ENCODE measurements at regions not wholly inside any gene's neighbourhood (a gene's known extent, or its start where the extent isn't known, plus 50 kb on each side); places are given as distances from the start of the nearest gene placed in this dataset.

DNA sequence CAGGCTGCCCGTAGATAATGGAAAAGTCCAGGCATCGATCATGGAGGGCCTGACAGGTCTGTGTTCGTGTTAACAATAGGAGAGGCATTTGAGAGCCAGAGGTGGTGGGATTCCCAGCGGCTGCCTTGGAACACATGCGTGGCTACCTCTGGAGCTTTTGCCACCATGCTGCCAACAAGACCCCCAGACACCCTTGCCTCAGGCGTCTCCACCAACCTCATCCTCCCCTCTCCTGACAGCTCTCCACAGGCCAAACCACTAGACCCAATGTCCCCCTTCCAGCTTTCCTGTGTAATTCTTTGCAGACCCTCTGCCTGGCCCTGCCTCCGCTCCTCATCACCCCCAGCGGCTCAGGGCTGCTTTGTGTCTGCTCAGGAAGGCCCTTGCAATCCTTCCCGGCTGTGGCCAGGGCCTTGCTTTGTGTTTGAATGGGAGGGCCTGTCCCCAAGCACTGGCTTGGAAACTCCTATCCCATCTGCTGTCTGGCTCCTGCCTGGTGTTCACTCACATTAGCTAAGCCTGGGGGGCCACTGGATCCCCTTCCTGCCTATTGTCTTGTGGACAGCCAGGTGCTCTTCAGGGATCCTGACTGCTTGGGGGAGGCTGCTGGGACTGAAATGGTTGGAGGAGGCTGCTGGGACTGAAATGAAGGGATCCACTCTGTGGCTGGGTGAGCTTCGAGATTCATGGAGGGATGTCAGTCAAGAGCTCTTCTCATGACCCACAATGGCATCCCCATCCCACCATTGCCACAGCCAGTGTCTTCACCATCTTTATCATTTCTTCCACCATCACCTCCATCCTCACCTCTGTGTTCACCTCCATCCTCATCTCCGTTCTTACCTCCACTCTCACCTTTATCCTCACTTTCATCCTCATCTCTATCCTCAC lies 60.8 kb upstream of the ELN start:
- H3K4me3 Mint-ChIP-seq (ENCODE audit: unreplicated experiment): no peak overlapping the region
- H3K9me3 Mint-ChIP-seq (ENCODE audit: unreplicated experiment): peaks cover 27% of the 10 kb centered on the region
- CTCF ChIA-PET: interaction anchor here (0.6 kb wide), 1 partner anchor 80 kb away, joined by 3 read pairs; no protein-coding TSS in a partner anchor

DNA sequence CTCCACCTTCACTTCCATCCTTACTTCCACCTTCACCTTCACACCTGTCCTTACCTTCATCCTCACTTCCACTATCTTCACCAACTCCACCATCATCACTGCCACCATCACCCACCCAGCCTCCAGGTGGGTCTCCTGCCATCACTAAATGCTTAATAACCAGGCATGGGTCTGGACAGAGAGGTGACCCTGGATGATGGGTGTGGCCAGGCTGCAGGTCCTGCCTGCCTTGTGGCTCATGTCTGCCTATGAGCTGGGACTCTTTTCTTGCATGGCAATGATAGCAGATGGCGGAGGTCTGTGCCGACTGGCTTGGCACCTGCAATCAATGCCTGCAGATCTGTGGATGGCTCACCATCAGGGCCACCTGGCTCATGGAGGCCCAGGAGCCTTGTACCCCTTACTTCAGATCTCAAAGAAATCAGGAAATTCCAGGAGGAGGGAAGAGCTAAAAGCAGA lies 60.1 kb upstream of the ELN start:
- H3K27me3 Mint-ChIP-seq (ENCODE audit: insufficient read depth, unreplicated experiment): peaks cover 14% of the 10 kb centered on the region
- ChIA-PET POLR2A (no interaction called here), CTCF (no interaction called here)
- peaks cover 27% of the 10 kb centered on the region for H3K9me3 Mint-ChIP-seq (ENCODE audit: unreplicated experiment)
- no peak for TF ChIP-seq CTCF (IDR thresholded peaks at IDR 0.05; ENCODE audit: unreplicated experiment)
- no peak for DNase-seq (ENCODE audit: unreplicated experiment)
- no peaks in the 10 kb centered on the region for H3K4me1 Mint-ChIP-seq (ENCODE audit: insufficient read depth, unreplicated experiment)
- no TSS peak for BruUV-seq (replicated peaks)
- intact Hi-C loops (cut with micrococcal nuclease): no loop called here
- H3K27ac Mint-ChIP-seq (ENCODE audit: low read depth, unreplicated experiment): no peak overlapping the region
- H3K36me3 Mint-ChIP-seq (ENCODE audit: insufficient read depth, unreplicated experiment): no peaks in the 10 kb centered on the region
- H3K4me3 Mint-ChIP-seq (ENCODE audit: unreplicated experiment): no peak overlapping the region

More for the DNA sequence above, 60.8 kb upstream of the ELN start:
- no peaks in the 10 kb centered on the region for H3K4me1 Mint-ChIP-seq (ENCODE audit: insufficient read depth, unreplicated experiment)
- BruUV-seq (replicated peaks): no TSS peak
- no peak for TF ChIP-seq CTCF (IDR thresholded peaks at IDR 0.05; ENCODE audit: unreplicated experiment)
- no peaks in the 10 kb centered on the region for H3K36me3 Mint-ChIP-seq (ENCODE audit: insufficient read depth, unreplicated experiment)
- DNase-seq (ENCODE audit: unreplicated experiment): no peak
- H3K27ac Mint-ChIP-seq (ENCODE audit: low read depth, unreplicated experiment): no peak overlapping the region
- intact Hi-C loops (cut with micrococcal nuclease): no loop called here
- POLR2A ChIA-PET: no interaction called here
- peaks cover 14% of the 10 kb centered on the region for H3K27me3 Mint-ChIP-seq (ENCODE audit: insufficient read depth, unreplicated experiment)

DNA sequence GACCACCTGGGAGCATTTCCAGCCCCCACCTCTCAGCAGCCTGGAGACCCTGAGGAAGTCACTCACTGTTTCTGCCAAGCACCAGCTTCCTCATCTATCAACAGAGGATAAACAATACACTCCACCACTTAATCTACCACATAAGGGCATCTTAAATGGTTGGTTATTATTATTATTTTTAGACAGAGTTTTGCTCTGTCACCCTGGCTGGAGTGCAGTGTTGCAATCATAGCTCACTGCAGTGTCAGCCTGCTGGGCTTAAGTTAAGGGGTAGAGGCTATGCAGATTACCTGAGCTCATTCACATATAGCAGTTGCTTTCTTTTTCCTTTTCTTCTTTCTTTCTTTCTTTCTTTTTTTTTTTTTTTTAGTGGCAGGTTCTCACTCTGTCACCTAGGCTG lies 59.5 kb upstream of the ELN start:
- H3K4me1 Mint-ChIP-seq (ENCODE audit: insufficient read depth, unreplicated experiment): no peaks in the 10 kb centered on the region
- TF ChIP-seq CTCF (IDR thresholded peaks at IDR 0.05; ENCODE audit: unreplicated experiment): no peak
- no peaks in the 10 kb centered on the region for H3K36me3 Mint-ChIP-seq (ENCODE audit: insufficient read depth, unreplicated experiment)
- intact Hi-C loops (cut with micrococcal nuclease): no loop called here
- no peak overlapping the region for H3K27ac Mint-ChIP-seq (ENCODE audit: low read depth, unreplicated experiment)
- CTCF ChIA-PET: no interaction called here
- no peak for DNase-seq (ENCODE audit: unreplicated experiment)
- H3K9me3 Mint-ChIP-seq (ENCODE audit: unreplicated experiment): peaks cover 21% of the 10 kb centered on the region
- H3K27me3 Mint-ChIP-seq (ENCODE audit: insufficient read depth, unreplicated experiment): peaks cover 14% of the 10 kb centered on the region
- BruUV-seq (replicated peaks): no TSS peak
- no peak overlapping the region for H3K4me3 Mint-ChIP-seq (ENCODE audit: unreplicated experiment)
- POLR2A ChIA-PET: no interaction called here

DNA sequence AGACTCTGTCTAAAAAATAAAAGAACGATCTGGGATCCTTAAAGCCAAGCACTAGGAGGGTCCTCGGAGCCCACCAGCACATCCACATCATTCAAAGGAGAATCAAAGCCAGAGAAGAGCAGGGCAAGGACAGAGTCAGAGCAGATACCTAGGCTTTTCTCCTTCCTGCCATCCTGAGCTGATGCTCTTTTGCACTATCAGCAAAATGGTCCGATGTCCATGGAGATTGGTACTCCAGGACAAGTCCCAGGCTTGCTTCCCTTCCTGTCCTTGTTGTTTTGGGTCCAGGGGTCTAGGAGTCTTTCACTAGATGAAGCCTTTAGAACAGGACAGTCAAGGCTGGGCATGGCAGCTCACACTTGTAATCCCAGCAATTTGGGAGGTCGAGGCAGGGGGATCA lies 58.0 kb upstream of the ELN start:
- no peak overlapping the region for H3K4me3 Mint-ChIP-seq (ENCODE audit: unreplicated experiment)

More for the DNA sequence above, 58.0 kb upstream of the ELN start:
- Mint-ChIP-seq H3K9me3 (ENCODE audit: unreplicated experiment) (peaks cover 9% of the 10 kb centered on the region), H3K4me1 (ENCODE audit: insufficient read depth, unreplicated experiment) (no peaks in the 10 kb centered on the region), H3K27ac (ENCODE audit: low read depth, unreplicated experiment) (no peak overlapping the region), H3K27me3 (ENCODE audit: insufficient read depth, unreplicated experiment) (peaks cover 14% of the 10 kb centered on the region), H3K36me3 (ENCODE audit: insufficient read depth, unreplicated experiment) (no peaks in the 10 kb centered on the region)
- no peak for TF ChIP-seq CTCF (IDR thresholded peaks at IDR 0.05; ENCODE audit: unreplicated experiment)
- ChIA-PET CTCF (interaction anchor here (0.6 kb wide), 1 partner anchor 82 kb away, joined by 3 read pairs; no protein-coding TSS in a partner anchor), POLR2A (no interaction called here)
- no TSS peak for BruUV-seq (replicated peaks)
- intact Hi-C loops (cut with micrococcal nuclease): no loop called here
- DNase-seq (ENCODE audit: unreplicated experiment): no peak
